Lung (tissue), 11 donors: ENCODE measurements at regions not wholly inside any gene's neighbourhood (a gene's known extent, or its start where the extent isn't known, plus 50 kb on each side); places are given as distances from the start of the nearest gene placed in this dataset.

Experiments
- ATAC-seq: fragments of 200-7000 bp; cut with Tn5 transposase; one replicate; pipeline ENCODE4 v1.9.1; 2020; ENCODE audit warnings: moderate number of reproducible peaks; ENCODE audit not compliant: insufficient read depth, low FRiP score
- DNase-seq, 3 donors: peaks; one replicate each; pipeline ENCODE4 v3.0.0-alpha.2; 2013 to 2017
- H3K27ac ChIP-seq, 2 donors: one replicate each; pipeline ENCODE4 v1.5.1; 2013; ENCODE audit warnings: mild to moderate bottlenecking in 2 of 2, moderate library complexity in 2 of 2, control low read depth in 1 of 2, inconsistent platforms in 1 of 2, low read depth in 1 of 2, low read length in 1 of 2
- H3K27me3 ChIP-seq, 3 donors: one replicate each; pipeline ENCODE4 v1.5.1; 2013; ENCODE audit warnings: low read length in 2 of 3; ENCODE audit not compliant: control insufficient read depth in 3 of 3, insufficient read depth in 3 of 3
- H3K36me3 ChIP-seq, 4 donors: one replicate each; pipeline ENCODE4 v1.5.1; 2013; ENCODE audit warnings: low read length in 4 of 4, mild to moderate bottlenecking in 1 of 4, moderate library complexity in 1 of 4; ENCODE audit not compliant: control insufficient read depth in 4 of 4, insufficient read depth in 4 of 4
- H3K4me1 ChIP-seq, 5 donors: one replicate each; pipeline ENCODE4 v1.5.1; 2013; ENCODE audit warnings: low read length in 5 of 5, mild to moderate bottlenecking in 2 of 5, moderate library complexity in 1 of 5; ENCODE audit not compliant: control insufficient read depth in 5 of 5, insufficient read depth in 5 of 5
- H3K4me3 ChIP-seq: one replicate; pipeline ENCODE4 v1.5.1; 2013; ENCODE audit warnings: mild to moderate bottlenecking, control low read depth, moderate library complexity
- H3K9ac ChIP-seq, 2 donors: one replicate each; pipeline ENCODE4 v1.5.1; 2013; ENCODE audit warnings: low read length in 2 of 2, control low read depth in 1 of 2; ENCODE audit not compliant: insufficient read depth in 1 of 2
- H3K9me3 ChIP-seq, 4 donors: one replicate each; pipeline ENCODE4 v1.5.1; 2013; ENCODE audit warnings: low read length in 3 of 4, mild to moderate bottlenecking in 1 of 4, moderate library complexity in 1 of 4; ENCODE audit not compliant: control insufficient read depth in 4 of 4, insufficient read depth in 3 of 4
- CTCF ChIP-seq: IDR thresholded peaks from 2 replicates; pipeline ENCODE4 v1.5.1; 2012; ENCODE audit warnings: mild to moderate bottlenecking; ENCODE audit errors: control extremely low read depth, extremely low read depth
- WGBS, 2 donors: extraction: QIAGEN DNeasy Blood & Tissue Kit; methylation state at CpG; one replicate each; pipeline ENCODE4 v1.1.7; 2013; 5-methylcytosine and 5-hydroxymethylcytosine counted together
- donor health status: control.
- donor health status: control.
- donor health status: Bipolar disorder and iron deficiency.
- donor health status: healthy.
- donor health status: DM: yes; HTN: yes; CAD: no.

- TF ChIP-seq CTCF: no peak
- no peaks in the 10 kb centered on the region for H3K9me3 ChIP-seq
- ATAC-seq (no peak), DNase-seq (no peak)
- no peak overlapping the region for H3K9ac ChIP-seq
- H3K4me1 ChIP-seq: peaks cover 0 to 10% (median 0%) of the 10 kb centered on the region in 5 donors
- H3K4me3 ChIP-seq: no peak overlapping the region
- no peaks in the 10 kb centered on the region for H3K27me3 ChIP-seq
- 61 to 78% methylated on average over 6 of the region's 6 CpGs for WGBS, 2 donors
- no peak overlapping the region for H3K27ac ChIP-seq
- no peaks in the 10 kb centered on the region for H3K36me3 ChIP-seq
Measured at GRCh38 chr4:31365006-31365690, 645.0 kb downstream of the PCDH7 start.

- Histone ChIP-seq H3K4me3 (no peak overlapping the region), H3K27ac (no peak overlapping the region), H3K9me3 (no peaks in the 10 kb centered on the region), H3K4me1 (peaks cover 0 to 10% (median 0%) of the 10 kb centered on the region in 5 donors), H3K27me3 (no peaks in the 10 kb centered on the region), H3K9ac (no peak overlapping the region), H3K36me3 (no peaks in the 10 kb centered on the region)
- no peak for TF ChIP-seq CTCF
- ATAC-seq (no peak), DNase-seq (peak in 2 of 3 donors; percentile 27 to 39)
- WGBS, 2 donors: 47 to 67% methylated on average over 1 of the region's 1 CpG
Measured at GRCh38 chr4:31366041-31366440, 645.9 kb downstream of the PCDH7 start.

- H3K4me3 ChIP-seq: no peak overlapping the region
- H3K27ac ChIP-seq: no peak overlapping the region
- ATAC-seq: peak; percentile 72
- H3K4me1 ChIP-seq: peaks cover 0 to 11% (median 0%) of the 10 kb centered on the region in 5 donors
- H3K9ac ChIP-seq: no peak overlapping the region
- no peaks in the 10 kb centered on the region for H3K9me3 ChIP-seq
- WGBS, 2 donors: 62 to 64% methylated on average over 3 of the region's 3 CpGs
- no peaks in the 10 kb centered on the region for H3K27me3 ChIP-seq
- TF ChIP-seq CTCF: peak; percentile 12
- peak in 2 of 3 donors; percentile 57 to 67 for DNase-seq
- no peaks in the 10 kb centered on the region for H3K36me3 ChIP-seq
Measured at GRCh38 chr4:31370866-31371465, 650.8 kb downstream of the PCDH7 start.
